ENCODE measurements at regions not wholly inside any gene's neighbourhood (a gene's known extent, or its start where the extent isn't known, plus 50 kb on each side); places are given as distances from the start of the nearest gene placed in this dataset.

DNA sequence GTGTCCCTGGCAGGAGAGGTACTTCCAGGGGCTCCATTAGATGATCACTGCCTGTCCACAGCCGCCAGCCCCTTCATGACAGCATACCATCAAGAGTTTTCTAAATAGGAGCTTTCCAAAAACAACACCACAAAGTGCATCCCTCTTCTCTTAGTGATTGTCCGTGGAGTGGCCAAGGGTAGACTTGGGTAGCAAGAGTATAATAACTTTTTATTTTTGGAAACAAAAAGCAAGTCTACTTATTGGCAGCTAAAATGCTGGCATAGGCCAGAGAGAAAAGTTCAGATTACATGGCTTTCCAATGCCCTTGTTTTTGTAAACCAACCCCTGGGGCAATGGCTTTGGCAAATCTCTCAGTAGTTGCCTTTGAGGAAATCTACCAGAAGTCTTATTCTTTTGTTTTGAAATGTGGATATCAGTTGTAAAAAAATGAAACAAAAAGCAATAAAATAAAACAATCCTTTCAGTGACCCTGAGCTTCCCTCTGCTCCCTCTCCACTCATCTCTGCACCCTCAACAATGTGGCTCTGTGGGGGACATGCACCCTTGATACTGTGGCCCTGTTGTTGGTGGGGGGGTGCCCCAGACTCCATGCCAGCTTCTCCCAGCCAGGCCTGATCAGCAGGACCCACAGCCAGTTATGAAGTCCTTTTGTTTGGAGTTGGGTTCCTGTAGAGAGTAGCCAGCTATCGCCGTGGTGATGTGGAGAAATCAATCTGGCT lies 294.1 kb downstream of the DLEU7 start:
- TF ChIP-seq CTCF (IDR thresholded peaks at IDR 0.05): no peak
- no peak for TF ChIP-seq EZH2 (IDR thresholded peaks at IDR 0.05; ENCODE audit: borderline replicate concordance, insufficient read depth, low read depth, low read length, poor library complexity, severe bottlenecking)
